Cerebellar nuclear complex (tissue), 1 donor: ENCODE measurements at regions not wholly inside any gene's neighbourhood (a gene's known extent, or its start where the extent isn't known, plus 50 kb on each side); places are given as distances from the start of the nearest gene placed in this dataset.
"Not testable (repeated sequence)": the region's sequence is repeated elsewhere in the genome, so short reads cannot be mapped to it uniquely, and the experiment has no call there.

Experiments used
- DNase-seq, 2 experiments: peaks; one replicate each; lab custom pipeline; 2025; lab: John Stamatoyannopoulos, UW

- DNase-seq: no peak
These were observed 127.3 kb downstream of the ZNF608 start for GRCh38 chr5:124619121-124619520.

DNA sequence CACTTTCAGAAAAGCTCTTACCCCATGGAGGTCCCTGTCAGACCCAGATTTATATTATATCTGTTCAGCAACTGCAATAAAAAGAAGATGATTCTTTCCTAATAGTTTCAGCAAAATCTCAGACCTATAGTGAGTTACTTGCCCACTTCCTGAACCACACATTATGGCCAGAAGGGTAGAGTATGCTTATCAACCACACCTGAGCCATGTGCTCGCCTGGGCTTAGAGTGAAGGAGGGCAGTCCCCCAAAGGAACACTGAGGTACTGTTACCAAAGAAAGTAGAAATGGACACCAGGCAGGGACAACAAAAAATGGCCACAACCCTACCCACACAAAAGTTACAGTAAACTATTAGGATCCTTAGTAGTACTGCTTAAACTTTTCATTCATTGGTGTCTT, 128.7 kb downstream of the ZNF608 start:
- DNase-seq: no peak

GRCh38 chr5:124614836-124615385, 131.5 kb downstream of the ZNF608 start:
- no peak for DNase-seq

DNA sequence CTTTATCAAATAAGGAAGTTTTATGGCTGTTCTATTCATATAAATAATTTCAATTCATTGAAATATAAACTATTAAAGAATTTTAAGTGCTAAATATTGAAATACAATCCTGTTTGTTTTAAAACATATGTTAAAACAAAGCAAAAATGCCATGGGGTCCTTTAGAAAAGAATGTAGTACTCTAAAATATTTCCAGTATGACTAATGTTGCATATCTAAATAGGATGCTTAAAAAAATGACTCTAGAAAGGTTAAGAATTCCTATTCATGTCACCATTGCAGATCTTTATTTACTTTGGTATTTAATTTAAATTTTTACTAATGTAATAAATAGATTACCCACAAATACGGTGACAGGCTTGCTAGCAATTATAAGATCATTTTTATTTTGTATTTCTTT, 132.3 kb downstream of the ZNF608 start:
- no peak for DNase-seq

DNA sequence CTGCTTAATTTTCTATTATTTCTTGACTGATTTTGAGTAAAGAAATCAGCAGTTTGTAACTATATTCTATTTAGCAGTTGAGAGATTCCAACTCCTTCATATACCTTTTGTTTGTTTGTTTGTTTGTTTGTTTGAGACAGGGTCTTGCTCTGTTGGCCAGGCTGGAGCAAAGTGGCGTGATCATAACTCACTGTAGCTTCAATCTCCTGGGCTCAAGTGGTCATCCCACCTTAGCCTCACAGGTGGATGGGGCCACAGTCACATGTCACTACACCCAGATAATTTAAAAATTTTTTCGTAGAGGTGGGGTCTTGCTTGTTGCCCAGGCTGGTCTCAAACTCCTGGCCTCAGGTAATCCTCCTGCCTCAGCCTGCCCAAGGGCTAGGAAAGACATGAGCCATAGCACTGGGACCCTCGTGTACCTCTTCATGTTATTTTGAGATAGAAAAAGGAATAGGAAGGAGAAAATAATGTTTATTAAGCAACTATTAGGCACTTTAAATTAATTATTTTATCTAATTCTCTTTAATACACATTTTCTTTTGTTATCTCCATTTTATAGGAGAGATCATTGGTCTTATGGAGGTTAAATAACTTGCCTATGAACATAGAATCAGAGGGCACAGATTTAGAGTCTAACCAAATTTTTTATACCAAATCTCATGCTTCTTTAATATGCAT, 133.0 kb downstream of the ZNF608 start:
- no peak for DNase-seq

DNA sequence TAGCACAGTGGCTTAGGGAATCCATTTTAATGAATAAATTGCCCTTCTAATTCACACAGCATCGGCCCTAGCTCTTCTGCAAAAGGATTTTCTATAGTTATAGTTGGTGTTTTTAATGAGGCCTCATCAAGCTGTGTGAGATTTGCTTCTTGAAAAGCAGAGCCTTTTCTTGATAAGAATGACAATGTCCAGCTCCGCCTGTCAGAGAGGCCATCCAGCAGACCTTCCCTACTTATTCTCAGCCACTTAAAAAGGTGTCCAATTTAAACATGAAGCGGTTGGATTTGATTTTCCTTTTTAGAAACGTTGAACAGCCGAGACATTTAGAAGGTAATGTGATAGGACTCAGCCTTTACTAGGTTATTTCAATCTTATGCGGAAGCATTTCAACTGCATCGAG, 134.4 kb downstream of the ZNF608 start:
- no peak for DNase-seq

GRCh38 chr5:124611262-124611661, 135.2 kb downstream of the ZNF608 start:
- DNase-seq: not testable (repeated sequence)

GRCh38 chr5:124609685-124610084, 136.8 kb downstream of the ZNF608 start:
- DNase-seq: not testable (repeated sequence)

DNA sequence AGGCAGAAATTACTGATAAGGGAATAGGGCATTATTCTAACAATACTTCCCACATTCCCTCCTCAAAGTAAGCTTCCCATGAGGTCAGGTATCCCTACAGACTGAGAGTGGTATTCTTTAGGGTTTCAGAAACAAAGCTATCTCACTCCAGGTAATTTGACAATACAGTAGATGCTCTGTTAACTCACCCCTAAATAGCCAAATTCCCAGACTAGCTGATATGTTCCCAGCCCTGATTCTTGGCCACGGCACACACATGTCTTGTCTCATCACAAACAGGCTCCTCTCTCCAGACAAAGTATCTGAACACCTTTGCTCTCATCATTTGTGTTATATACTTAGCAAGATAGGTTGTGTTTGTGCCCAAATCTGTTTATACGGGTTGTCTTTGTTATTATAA, 139.9 kb downstream of the ZNF608 start:
- DNase-seq: no peak

- DNase-seq: no peak
These were observed 140.3 kb downstream of the ZNF608 start for GRCh38 chr5:124606093-124606492.

DNA sequence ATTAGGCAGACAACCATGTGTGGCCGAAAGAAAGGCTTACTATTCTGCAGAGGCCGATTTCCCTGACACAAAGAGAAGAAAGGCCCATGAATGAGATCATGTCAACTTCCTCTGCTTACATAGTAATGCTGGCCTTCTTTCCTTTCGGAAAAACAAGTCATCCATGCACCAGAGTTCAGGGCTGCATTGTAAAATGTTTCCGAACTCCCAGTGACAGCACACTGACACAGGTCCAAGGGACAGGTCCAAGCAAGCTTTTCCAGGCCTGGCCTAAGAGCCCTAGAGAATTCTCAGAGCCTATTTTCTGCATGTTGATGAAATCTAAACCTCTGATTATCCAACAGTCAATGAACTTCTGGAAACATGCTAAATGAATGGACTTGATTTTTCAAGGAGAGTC, 140.9 kb downstream of the ZNF608 start:
- DNase-seq: no peak

GRCh38 chr5:124604419-124604818, 142.0 kb downstream of the ZNF608 start:
- DNase-seq: no peak

- no peak for DNase-seq
These were observed 143.4 kb downstream of the ZNF608 start for GRCh38 chr5:124602925-124603650.

DNA sequence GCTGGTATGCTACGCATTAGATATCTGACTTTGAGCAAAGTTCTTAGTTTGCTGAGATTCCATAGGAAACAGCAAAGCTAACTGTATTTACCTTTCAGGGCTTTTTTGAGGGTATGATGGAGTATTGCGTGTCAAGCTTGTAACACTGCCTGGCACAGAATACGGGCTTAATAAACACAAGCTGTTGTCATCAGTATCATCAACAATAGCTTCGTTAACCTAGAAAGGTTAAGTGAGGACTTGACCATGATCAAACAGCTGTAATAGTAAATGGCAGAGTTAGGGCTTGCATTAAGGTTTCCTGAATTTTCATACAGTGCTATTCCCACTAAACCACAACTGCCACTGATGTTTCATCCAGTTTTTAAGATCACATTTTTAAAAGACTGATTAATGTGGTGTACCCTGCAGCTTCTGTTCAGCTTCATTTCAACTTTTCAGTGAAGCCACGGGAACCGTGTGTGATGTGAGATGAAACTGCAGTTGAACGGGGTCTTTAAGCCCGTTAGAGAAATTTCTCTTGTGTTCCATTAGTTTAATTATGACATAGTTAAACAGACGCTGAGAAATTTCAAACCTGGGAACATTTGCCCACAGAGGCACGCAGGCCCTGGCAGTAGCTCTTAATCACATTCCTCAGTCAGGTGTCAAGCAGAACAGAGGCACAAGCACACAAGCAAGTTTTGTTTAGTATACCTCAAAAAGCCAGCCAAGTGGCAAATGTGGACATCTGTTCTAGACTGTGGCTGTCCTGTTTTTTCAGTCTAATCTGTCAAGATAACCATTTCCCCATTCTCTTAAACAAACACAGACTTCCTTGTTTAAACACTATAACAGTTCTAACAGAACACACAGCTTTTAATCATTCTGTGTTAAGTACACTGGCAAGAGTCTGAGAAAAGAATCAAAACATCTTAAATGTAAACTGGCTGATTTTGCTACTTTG, 147.1 kb downstream of the ZNF608 start:
- peak; percentile 4 to 7 for DNase-seq

DNA sequence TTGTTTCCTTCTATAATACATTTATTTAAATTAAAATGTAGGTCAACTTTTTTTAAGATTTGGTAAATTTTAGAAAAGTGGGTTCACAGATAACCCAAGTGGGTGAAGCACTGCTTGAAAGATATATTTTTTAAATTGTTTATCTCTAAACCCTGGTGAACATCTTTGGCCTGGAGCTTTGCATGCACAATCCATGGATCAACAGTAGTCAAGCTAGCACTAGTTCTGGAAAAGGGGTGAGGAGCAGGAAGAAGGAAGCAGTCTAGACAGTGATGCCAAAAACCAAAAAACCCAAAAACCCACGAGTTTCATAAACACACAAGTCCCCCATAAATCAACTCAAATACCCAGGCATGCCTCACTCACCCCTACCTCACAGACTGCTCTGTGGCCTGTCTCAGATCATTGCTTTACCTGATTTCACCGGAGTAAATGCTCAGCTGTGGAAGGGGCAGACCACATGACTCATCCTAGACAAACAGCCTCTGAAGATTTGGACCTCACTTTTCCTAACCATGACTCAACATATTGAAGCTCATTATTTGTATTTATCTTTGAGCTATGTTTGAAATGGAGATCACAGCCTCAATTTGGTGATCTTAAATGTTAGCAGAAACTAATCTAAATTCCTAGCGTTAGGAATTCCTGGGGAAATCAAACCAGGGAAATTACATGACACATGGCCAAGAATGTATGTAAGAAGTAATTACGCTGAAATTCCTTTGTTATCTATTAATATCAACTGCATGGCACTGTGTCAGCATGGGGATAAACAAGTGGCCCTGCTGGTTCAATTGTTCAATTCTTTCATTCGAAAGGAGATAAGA, 149.6 kb downstream of the ZNF608 start:
- no peak for DNase-seq

DNA sequence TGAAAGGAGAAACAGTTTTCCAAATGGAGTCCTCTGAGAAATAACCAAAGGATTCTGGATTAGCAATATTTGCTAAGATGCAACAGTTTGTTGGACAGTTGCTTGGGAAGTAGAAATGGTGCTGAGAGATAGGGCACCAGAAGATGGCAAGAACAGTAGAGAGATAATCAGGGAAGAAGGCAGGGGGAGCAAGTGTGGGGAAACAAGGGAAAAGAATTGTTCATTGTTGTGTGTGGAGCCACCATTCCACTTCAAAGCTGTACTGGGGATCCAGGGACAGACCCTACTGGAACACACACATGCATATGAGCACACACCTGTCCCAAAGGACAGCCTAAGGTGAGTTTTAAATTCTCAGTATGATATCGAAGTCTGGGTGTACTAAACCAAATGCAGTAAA, 152.5 kb downstream of the ZNF608 start:
- DNase-seq: no peak

DNA sequence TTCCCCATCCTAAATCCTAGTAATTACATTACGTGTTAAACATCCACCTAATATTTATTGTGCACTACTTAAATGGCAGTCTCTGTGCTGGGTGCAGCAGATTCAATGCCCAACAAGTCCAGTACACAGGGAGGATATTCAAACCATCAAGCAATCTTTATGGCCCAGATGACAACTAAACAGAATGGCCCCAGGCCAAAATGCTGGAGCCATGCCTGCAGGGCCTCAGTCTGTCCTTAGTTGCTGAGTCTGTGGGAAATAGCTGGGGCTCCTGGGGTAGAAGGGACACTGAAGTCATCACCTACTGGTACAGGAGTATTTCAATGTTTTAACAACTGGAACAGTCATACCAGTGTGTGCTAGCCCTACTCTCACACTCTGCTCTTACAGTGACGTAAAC, 153.5 kb downstream of the ZNF608 start:
- DNase-seq: no peak

GRCh38 chr5:124591583-124591982, 154.9 kb downstream of the ZNF608 start:
- DNase-seq: no peak

- DNase-seq: no peak
These were observed 155.8 kb downstream of the ZNF608 start for GRCh38 chr5:124590686-124591085.

- no peak for DNase-seq
These were observed 159.2 kb downstream of the ZNF608 start for GRCh38 chr5:124587280-124587679.

- DNase-seq: no peak
These were observed 161.3 kb downstream of the ZNF608 start for GRCh38 chr5:124584991-124585715.
